Mesenchymal stem cell (in vitro differentiated cells and primary cell): ENCODE measurements at regions not wholly inside any gene's neighbourhood (a gene's known extent, or its start where the extent isn't known, plus 50 kb on each side); places are given as distances from the start of the nearest gene placed in this dataset.
A peak's percentile ranks its signal among the peaks of the same experiment; 100 is the strongest.

ENCODE experiments used
- DNase-seq: peaks from one replicate; pipeline ENCODE4 v3.0.0-alpha.2; 2013
- H2AFZ ChIP-seq: one replicate; pipeline ENCODE4 v1.6.1; 2013; ENCODE audit warnings: low read depth, mild to moderate bottlenecking, control low read depth, inconsistent platforms, low read length, moderate library complexity
- H2AK5ac ChIP-seq: 2 replicates; pipeline ENCODE4 v1.6.1; 2013; ENCODE audit warnings: low read length, moderate library complexity, mild to moderate bottlenecking, inconsistent platforms; ENCODE audit not compliant: severe bottlenecking
- H2BK120ac ChIP-seq: one replicate; pipeline ENCODE4 v1.6.1; 2013; ENCODE audit warnings: low read depth, mild to moderate bottlenecking, inconsistent platforms, low read length, moderate library complexity
- H2BK12ac ChIP-seq, 2 experiments: one replicate each; pipeline ENCODE4 v1.6.1; 2013; ENCODE audit warnings: inconsistent platforms in 2 of 2, low read length in 2 of 2, mild to moderate bottlenecking in 2 of 2, moderate library complexity in 2 of 2, control low read depth in 1 of 2
- H2BK15ac ChIP-seq: one replicate; pipeline ENCODE4 v1.6.1; 2013; ENCODE audit warnings: mild to moderate bottlenecking, low read depth, inconsistent platforms; ENCODE audit not compliant: poor library complexity, severe bottlenecking
- H2BK5ac ChIP-seq: 2 replicates; pipeline ENCODE4 v1.6.1; 2013; ENCODE audit warnings: low read depth, mild to moderate bottlenecking, low read length, control low read depth, inconsistent platforms; ENCODE audit not compliant: poor library complexity, severe bottlenecking
- H3K14ac ChIP-seq, 2 experiments: one replicate each; pipeline ENCODE4 v1.6.1; 2013; ENCODE audit warnings: inconsistent platforms in 2 of 2, low read length in 2 of 2, control low read depth in 1 of 2, mild to moderate bottlenecking in 1 of 2, moderate library complexity in 1 of 2
- H3K18ac ChIP-seq, 2 experiments: one replicate each; pipeline ENCODE4 v1.6.1; 2013; ENCODE audit warnings: inconsistent platforms in 2 of 2, low read length in 2 of 2, control low read depth in 1 of 2, low read depth in 1 of 2, mild to moderate bottlenecking in 1 of 2
- H3K23ac ChIP-seq, 2 experiments: one replicate each; pipeline ENCODE4 v1.6.1; 2013; ENCODE audit warnings: inconsistent platforms in 2 of 2, low read length in 2 of 2, mild to moderate bottlenecking in 2 of 2, moderate library complexity in 2 of 2, control low read depth in 1 of 2
- H3K27ac ChIP-seq: 2 replicates; pipeline ENCODE4 v1.5.1; 2013; ENCODE audit warnings: mild to moderate bottlenecking, moderate library complexity, low read length, control low read depth, inconsistent platforms; ENCODE audit not compliant: poor library complexity, severe bottlenecking
- H3K27me3 ChIP-seq, 2 experiments: 2 replicates each; pipeline versions ENCODE4 v1.6.1 to v1.7.0; 2013; ENCODE audit warnings: low read length in 2 of 2, mild to moderate bottlenecking in 2 of 2, moderate library complexity in 2 of 2, control low read depth in 1 of 2, inconsistent platforms in 1 of 2; ENCODE audit not compliant: control insufficient read depth in 1 of 2, insufficient read depth in 1 of 2
- H3K36me3 ChIP-seq, 2 experiments: 2 replicates each; pipeline versions ENCODE4 v1.6.1 to v1.7.0; 2013; ENCODE audit warnings: low read length in 2 of 2, control low read depth in 1 of 2, inconsistent platforms in 1 of 2, low read depth in 1 of 2, mild to moderate bottlenecking in 1 of 2; ENCODE audit not compliant: insufficient read depth in 2 of 2, control insufficient read depth in 1 of 2
- H3K4ac ChIP-seq, 2 experiments: one replicate each; pipeline ENCODE4 v1.6.1; 2013; ENCODE audit warnings: inconsistent platforms in 2 of 2, low read length in 2 of 2, mild to moderate bottlenecking in 2 of 2, moderate library complexity in 2 of 2, control low read depth in 1 of 2, low read depth in 1 of 2
- H3K4me1 ChIP-seq: 2 replicates; pipeline ENCODE4 v1.6.1; 2013; ENCODE audit warnings: low read depth, low read length, control low read depth; ENCODE audit not compliant: control insufficient read depth, insufficient read depth
- H3K4me2 ChIP-seq: 2 replicates; pipeline ENCODE4 v1.6.1; 2013; ENCODE audit warnings: low read length, mild to moderate bottlenecking, inconsistent platforms; ENCODE audit not compliant: poor library complexity, severe bottlenecking
- H3K4me3 ChIP-seq, 2 experiments: 2 replicates each; pipeline versions ENCODE4 v1.5.1 to v1.7.0; 2013; ENCODE audit warnings: low read length in 2 of 2, mild to moderate bottlenecking in 2 of 2, control low read depth in 1 of 2, low read depth in 1 of 2; ENCODE audit not compliant: insufficient read depth in 1 of 2
- H3K79me1 ChIP-seq: replicated peaks from 2 replicates; pipeline ENCODE4 v1.6.1; 2013; ENCODE audit warnings: mild to moderate bottlenecking, control low read depth, low read length, inconsistent platforms; ENCODE audit not compliant: poor library complexity, severe bottlenecking
- H3K9ac ChIP-seq: 2 replicates; pipeline ENCODE4 v1.7.0; 2013; ENCODE audit warnings: mild to moderate bottlenecking, low read length, moderate library complexity
- H3K9me3 ChIP-seq: 2 replicates; pipeline ENCODE4 v1.7.0; 2013; ENCODE audit warnings: mild to moderate bottlenecking, low read length; ENCODE audit not compliant: control insufficient read depth
- H4K8ac ChIP-seq: one replicate; pipeline ENCODE4 v1.6.1; 2013; ENCODE audit warnings: inconsistent platforms, mild to moderate bottlenecking, low read length, moderate library complexity
- H4K91ac ChIP-seq: one replicate; pipeline ENCODE4 v1.6.1; 2013; ENCODE audit warnings: mild to moderate bottlenecking, low read length, inconsistent platforms
- WGBS: methylation state at CpG from one replicate; pipeline ENCODE4 v1.1.7; 2013; ENCODE audit warnings: mixed read lengths; 5-methylcytosine and 5-hydroxymethylcytosine counted together

- WGBS: 100% methylated on average over 1 of the region's 4 CpGs
- Histone ChIP-seq H3K23ac (no peak overlapping the region), H3K4ac (no peak overlapping the region)
Observed at GRCh38 chrX:128436397-128437103, 384.3 kb upstream of the ACTRT1 start.

GRCh38 chrX:128425546-128425945, 373.3 kb upstream of the ACTRT1 start:
- no peak overlapping the region for H4K8ac ChIP-seq
- H3K9ac ChIP-seq: no peak overlapping the region
- H2BK5ac ChIP-seq: no peak overlapping the region
- no peak overlapping the region for H2BK12ac ChIP-seq
- H3K27ac ChIP-seq: no peak overlapping the region
- DNase-seq: no peak
- no peak overlapping the region for H3K23ac ChIP-seq
- H2AK5ac ChIP-seq: no peak overlapping the region
- no peak overlapping the region for H3K4me3 ChIP-seq
- H2AFZ ChIP-seq: no peak overlapping the region
- no peak overlapping the region for H3K18ac ChIP-seq
- H3K4ac ChIP-seq: no peak overlapping the region
- H4K91ac ChIP-seq: no peak overlapping the region
- no peak overlapping the region for H3K14ac ChIP-seq
- no peaks in the 10 kb centered on the region for H3K4me1 ChIP-seq
- H3K4me2 ChIP-seq: no peak overlapping the region
- H3K79me1 ChIP-seq: no peaks in the 10 kb centered on the region
- no peaks in the 10 kb centered on the region for H3K27me3 ChIP-seq
- no peak overlapping the region for H2BK120ac ChIP-seq
- H2BK15ac ChIP-seq: no peak overlapping the region
- H3K36me3 ChIP-seq: no peaks in the 10 kb centered on the region
- no peaks in the 10 kb centered on the region for H3K9me3 ChIP-seq

More at GRCh38 chrX:128436397-128437103, 384.3 kb upstream of the ACTRT1 start:
- H3K79me1 ChIP-seq: no peaks in the 10 kb centered on the region
- no peak overlapping the region for H3K4me3 ChIP-seq
- DNase-seq: no peak
- no peaks in the 10 kb centered on the region for H3K9me3 ChIP-seq
- no peak overlapping the region for H3K14ac ChIP-seq
- H2BK12ac ChIP-seq: no peak overlapping the region
- no peaks in the 10 kb centered on the region for H3K4me1 ChIP-seq
- H4K8ac ChIP-seq: no peak overlapping the region
- H4K91ac ChIP-seq: no peak overlapping the region
- no peak overlapping the region for H3K9ac ChIP-seq
- no peak overlapping the region for H2BK5ac ChIP-seq
- H2BK120ac ChIP-seq: no peak overlapping the region
- H2AFZ ChIP-seq: no peak overlapping the region
- no peak overlapping the region for H2AK5ac ChIP-seq
- no peak overlapping the region for H3K18ac ChIP-seq
- no peak overlapping the region for H3K4me2 ChIP-seq
- H3K36me3 ChIP-seq: no peaks in the 10 kb centered on the region
- H2BK15ac ChIP-seq: no peak overlapping the region
- no peak overlapping the region for H3K27ac ChIP-seq
- H3K27me3 ChIP-seq: no peaks in the 10 kb centered on the region

GRCh38 chrX:128408842-128409241, 356.6 kb upstream of the ACTRT1 start:
- H2AFZ ChIP-seq: no peak overlapping the region
- H3K4ac ChIP-seq: no peak overlapping the region
- no peaks in the 10 kb centered on the region for H3K27me3 ChIP-seq
- H3K4me2 ChIP-seq: no peak overlapping the region
- H3K4me3 ChIP-seq: no peak overlapping the region
- H3K27ac ChIP-seq: no peak overlapping the region
- H3K9ac ChIP-seq: no peak overlapping the region
- H2BK15ac ChIP-seq: no peak overlapping the region
- no peak for DNase-seq
- WGBS: no CpG with 5 or more reads among the region's 3 CpGs
- no peak overlapping the region for H2BK5ac ChIP-seq
- H3K79me1 ChIP-seq: no peaks in the 10 kb centered on the region
- H3K36me3 ChIP-seq: no peaks in the 10 kb centered on the region
- no peak overlapping the region for H2BK120ac ChIP-seq
- no peak overlapping the region for H3K23ac ChIP-seq
- no peak overlapping the region for H2AK5ac ChIP-seq
- no peaks in the 10 kb centered on the region for H3K4me1 ChIP-seq
- no peak overlapping the region for H3K14ac ChIP-seq
- H3K18ac ChIP-seq: no peak overlapping the region
- H4K8ac ChIP-seq: no peak overlapping the region
- H2BK12ac ChIP-seq: no peak overlapping the region
- peaks cover 2% of the 10 kb centered on the region for H3K9me3 ChIP-seq
- H4K91ac ChIP-seq: no peak overlapping the region

GRCh38 chrX:128396601-128397000, 344.4 kb upstream of the ACTRT1 start:
- H2BK5ac ChIP-seq: no peak overlapping the region
- H2BK12ac ChIP-seq: no peak overlapping the region
- H3K36me3 ChIP-seq: no peaks in the 10 kb centered on the region
- DNase-seq: no peak
- H3K27me3 ChIP-seq: no peaks in the 10 kb centered on the region
- H3K4me1 ChIP-seq: no peaks in the 10 kb centered on the region
- no peak overlapping the region for H3K4me3 ChIP-seq
- H2BK120ac ChIP-seq: no peak overlapping the region
- peak overlapping the region; percentile 37 for H3K27ac ChIP-seq
- no peak overlapping the region for H3K14ac ChIP-seq
- 43% methylated on average over 2 of the region's 3 CpGs for WGBS
- no peak overlapping the region for H3K9ac ChIP-seq
- no peak overlapping the region for H3K18ac ChIP-seq
- no peak overlapping the region for H3K4me2 ChIP-seq
- H2AFZ ChIP-seq: no peak overlapping the region
- no peak overlapping the region for H4K91ac ChIP-seq
- no peak overlapping the region for H2AK5ac ChIP-seq
- no peak overlapping the region for H4K8ac ChIP-seq
- no peaks in the 10 kb centered on the region for H3K79me1 ChIP-seq
- no peak overlapping the region for H3K4ac ChIP-seq
- no peak overlapping the region for H3K23ac ChIP-seq
- H2BK15ac ChIP-seq: no peak overlapping the region
- H3K9me3 ChIP-seq: no peaks in the 10 kb centered on the region
